Left hindlimb (tissue), 1 donor: ENCODE measurements at regions not wholly inside any gene's neighbourhood (a gene's known extent, or its start where the extent isn't known, plus 50 kb on each side); places are given as distances from the start of the nearest gene placed in this dataset.
A peak's percentile ranks its signal among the peaks of the same experiment; 100 is the strongest.

Source experiments
- DNase-seq: peaks from one replicate; pipeline ENCODE4 v3.0.0-alpha.2; 2018

- DNase-seq, result no peak
Observed at GRCh38 chr21:29228306-29228705, 70.4 kb upstream of the BACH1 start.

GRCh38 chr21:29230551-29231261, 68.0 kb upstream of the BACH1 start:
- no peak for DNase-seq

GRCh38 chr21:29231756-29232529, 66.8 kb upstream of the BACH1 start:
- no peak for DNase-seq

- DNase-seq, result no peak
Observed at GRCh38 chr21:29232530-29233255, 66.0 kb upstream of the BACH1 start.

GRCh38 chr21:29233256-29233546, 65.5 kb upstream of the BACH1 start:
- DNase-seq, result no peak

- no peak for DNase-seq
Observed at GRCh38 chr21:29233611-29234540, 64.8 kb upstream of the BACH1 start.

- no peak for DNase-seq
Observed at GRCh38 chr21:29235714-29236197, 63.0 kb upstream of the BACH1 start.

- no peak for DNase-seq
Observed at GRCh38 chr21:29236201-29236600, 62.5 kb upstream of the BACH1 start.

- peak; percentile 59 for DNase-seq
Observed at GRCh38 chr21:29237110-29238052, 61.3 kb upstream of the BACH1 start.

- DNase-seq, result no peak
Observed at GRCh38 chr21:29238053-29238966, 60.4 kb upstream of the BACH1 start.

GRCh38 chr21:29238967-29239290, 59.8 kb upstream of the BACH1 start:
- no peak for DNase-seq

GRCh38 chr21:29240136-29240535, 58.6 kb upstream of the BACH1 start:
- no peak for DNase-seq

GRCh38 chr21:29242201-29242600, 56.5 kb upstream of the BACH1 start:
- no peak for DNase-seq

GRCh38 chr21:29243188-29243587, 55.5 kb upstream of the BACH1 start:
- DNase-seq, result no peak

- no peak for DNase-seq
Observed at GRCh38 chr21:29245104-29245643, 53.5 kb upstream of the BACH1 start.

- DNase-seq, result no peak
Observed at GRCh38 chr21:29245863-29246262, 52.9 kb upstream of the BACH1 start.

GRCh38 chr21:29246614-29247013, 52.1 kb upstream of the BACH1 start:
- DNase-seq, result no peak

- no peak for DNase-seq
Observed at GRCh38 chr21:29248124-29248523, 50.6 kb upstream of the BACH1 start.
